ENCODE measurements at regions not wholly inside any gene's neighbourhood (a gene's known extent, or its start where the extent isn't known, plus 50 kb on each side); places are given as distances from the start of the nearest gene placed in this dataset.
"Not testable (repeated sequence)": the region's sequence is repeated elsewhere in the genome, so short reads cannot be mapped to it uniquely, and the experiment has no call there.

DNA sequence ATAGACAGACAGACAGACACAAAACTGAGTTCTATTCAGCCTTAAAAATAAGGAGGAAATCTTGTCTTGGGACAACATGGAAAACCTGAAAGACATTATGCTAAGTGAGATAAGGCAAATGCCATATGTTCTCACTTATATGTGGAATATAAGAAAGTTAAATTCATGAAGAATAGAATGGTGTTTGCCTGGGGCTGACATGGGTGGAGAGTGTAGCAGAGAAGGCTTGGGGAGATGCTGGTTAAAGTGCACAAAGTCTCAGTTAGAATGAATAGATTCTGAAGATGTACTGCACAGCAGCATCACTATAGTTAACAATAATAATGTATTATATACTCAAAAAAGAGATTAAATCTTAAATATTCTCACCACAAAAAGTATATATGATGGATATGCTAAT lies 355.5 kb downstream of the LRRIQ3 start:
- no peak for DNase-seq

DNA sequence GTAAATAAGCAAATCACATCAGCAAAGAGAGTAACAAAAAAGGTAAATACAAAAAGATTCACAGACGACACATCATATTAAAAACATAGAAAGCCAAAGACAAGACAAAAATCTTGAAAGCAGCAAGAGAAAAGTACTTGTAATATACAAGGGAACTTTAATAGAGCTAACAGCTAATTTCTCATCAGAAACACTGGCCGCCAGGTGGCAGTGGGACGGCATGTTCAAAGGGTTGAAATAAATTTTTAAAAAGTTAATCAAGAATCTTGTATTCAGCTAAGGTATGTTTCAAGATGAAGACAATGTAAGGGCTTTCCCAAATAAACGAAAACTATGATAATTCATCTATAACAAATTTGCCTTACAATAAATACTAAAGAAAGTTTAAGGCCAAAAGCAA lies 358.1 kb downstream of the LRRIQ3 start:
- DNase-seq = no peak

DNA sequence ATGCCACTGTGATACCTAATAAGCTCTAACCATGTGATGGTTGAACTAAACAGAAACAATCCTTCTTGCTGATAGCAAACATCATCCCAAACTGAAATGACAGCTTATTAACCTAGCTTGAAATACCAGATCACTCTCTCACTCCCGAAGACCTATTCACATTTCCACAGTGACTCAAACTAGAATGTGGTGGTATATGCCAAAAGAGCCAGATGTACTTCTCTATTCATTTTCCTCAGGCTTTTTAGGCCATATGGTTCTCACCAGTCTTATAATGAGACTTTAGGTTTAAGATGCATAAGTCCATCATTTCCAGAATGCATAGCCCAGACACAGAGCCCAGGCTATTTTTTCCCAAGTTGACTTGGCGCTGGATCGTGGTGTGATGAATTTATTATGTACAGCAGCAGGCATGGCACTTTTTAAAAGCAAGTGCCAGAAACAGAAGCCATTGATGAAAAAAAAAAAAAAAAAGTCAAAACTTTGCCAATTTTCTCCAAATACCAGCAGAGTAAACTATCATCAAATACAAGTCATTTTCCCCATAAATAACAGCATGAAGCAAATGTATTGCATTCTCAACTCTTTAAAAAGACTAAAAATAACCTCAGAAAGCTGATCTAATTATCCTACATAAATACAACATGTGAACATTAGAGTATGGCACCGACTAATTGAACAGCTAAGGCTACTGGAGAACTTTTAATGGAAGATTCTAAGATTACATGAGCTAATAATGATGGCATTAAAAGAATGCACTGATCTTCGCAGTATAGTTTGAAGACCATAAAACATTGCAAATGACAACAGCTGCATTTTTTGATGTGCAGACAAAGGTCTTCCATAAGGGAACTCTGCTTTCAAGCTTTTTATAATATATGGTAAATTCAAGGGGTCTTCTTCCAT lies 365.4 kb downstream of the LRRIQ3 start:
- no peak for DNase-seq

DNA sequence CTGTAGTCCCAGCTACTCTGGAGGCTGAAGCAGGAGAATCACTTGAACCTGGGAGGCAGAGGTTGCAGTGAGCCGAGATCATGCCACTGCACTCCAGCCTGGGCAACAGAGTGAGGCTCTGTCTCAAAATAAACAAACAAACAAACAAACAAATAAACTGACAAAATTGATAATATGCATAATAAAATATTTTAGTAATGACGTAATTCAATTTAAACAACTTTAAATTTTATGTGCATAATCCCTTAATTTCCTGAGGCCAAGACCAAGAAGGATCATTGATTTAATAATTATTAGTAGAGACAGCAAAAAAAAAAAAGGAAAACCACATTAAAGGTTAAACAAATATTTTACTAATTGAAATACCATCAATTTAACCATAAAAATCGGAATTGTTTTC lies 370.7 kb downstream of the LRRIQ3 start:
- not testable (repeated sequence) for DNase-seq

DNA sequence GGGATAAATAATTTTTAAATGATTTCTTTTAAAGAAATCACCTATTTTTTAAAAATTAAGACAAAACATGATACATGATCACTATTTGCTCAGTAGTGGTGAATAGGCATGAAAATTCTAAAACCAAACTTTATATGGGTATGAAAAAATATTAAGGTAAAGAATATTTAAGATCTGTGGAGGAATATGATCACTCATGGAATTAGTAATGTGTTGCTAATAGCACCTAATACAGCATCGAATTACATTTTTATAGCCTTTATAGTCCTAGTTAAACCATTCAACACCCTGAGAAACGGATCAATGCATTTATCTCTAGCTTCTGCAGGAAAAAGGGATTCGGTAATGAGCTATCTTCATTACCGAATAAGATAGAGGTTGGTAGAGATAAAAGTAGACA lies 373.9 kb downstream of the LRRIQ3 start:
- DNase-seq = no peak

DNA sequence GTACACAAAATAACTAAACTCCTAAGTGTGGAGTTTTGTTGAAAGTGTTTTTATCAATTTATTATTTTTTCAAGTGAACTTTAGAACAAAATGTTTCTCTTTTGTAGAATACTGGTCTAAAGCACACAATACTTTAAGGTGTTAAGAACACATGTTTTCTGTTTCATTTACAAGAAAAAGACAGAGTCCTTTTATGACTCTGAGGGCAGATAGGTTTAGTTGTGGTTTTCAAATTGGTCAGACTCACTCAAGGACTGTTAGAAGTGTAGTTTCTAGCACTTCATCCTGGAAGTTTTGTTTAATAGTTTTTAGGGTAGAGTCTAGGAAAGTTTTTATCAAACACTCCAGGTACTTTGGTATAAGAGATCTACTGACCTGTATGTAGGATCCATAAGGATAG lies 376.5 kb downstream of the LRRIQ3 start:
- no peak for DNase-seq

DNA sequence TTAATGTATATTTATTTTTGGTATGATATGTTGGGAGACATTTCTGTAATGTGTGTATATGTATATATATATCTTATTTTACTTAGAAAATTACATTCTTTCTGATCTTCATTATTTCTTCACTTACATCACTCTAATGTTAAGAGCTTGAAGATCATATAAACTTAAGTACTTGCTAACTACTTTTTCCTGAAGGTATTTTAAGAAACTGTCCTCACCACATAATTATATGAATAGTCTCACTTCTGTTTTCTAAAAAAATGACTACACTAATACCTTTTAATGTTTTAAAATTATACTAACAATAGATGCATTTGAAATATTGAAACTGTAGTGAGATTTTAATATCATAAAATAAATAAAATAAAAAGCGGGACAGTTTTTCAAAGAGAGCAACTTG lies 377.1 kb downstream of the LRRIQ3 start:
- DNase-seq = no peak

DNA sequence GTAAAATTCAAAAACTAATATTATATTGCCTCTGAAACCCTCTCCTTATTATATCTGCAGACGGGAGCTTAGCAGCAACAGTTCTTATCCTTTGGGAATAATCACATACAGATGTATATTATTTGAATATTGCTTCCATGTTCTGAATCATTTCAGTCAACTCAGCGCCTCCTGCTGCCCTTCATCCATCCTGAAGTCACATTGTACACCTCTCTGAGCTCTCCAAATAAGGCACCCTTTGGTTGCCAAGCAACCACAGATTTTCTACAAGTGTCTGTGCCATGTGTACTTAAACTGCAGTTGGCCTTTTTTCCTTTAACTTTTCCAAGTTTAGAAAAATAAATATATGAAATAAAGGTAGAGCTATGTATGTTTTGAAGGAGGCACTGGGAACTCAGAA lies 384.3 kb downstream of the LRRIQ3 start:
- no peak for DNase-seq

DNA sequence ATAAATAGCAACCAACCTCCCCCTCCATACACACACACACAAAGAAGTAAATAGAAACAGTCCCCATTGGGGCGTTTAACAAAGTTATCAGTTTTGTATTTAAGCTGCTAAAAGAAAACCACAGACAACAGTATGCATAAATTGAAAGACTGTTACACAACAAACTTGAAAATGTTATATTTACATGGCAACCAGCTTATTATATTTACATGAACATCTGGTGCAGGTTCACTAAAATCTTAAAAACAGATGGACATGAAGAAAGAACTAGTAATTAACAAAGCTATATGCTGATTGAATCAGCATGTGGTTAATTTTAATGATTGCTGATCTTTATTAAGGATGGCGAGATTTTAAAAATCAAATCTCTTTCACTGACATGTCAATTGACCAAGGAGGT lies 384.7 kb downstream of the LRRIQ3 start:
- DNase-seq = no peak

DNA sequence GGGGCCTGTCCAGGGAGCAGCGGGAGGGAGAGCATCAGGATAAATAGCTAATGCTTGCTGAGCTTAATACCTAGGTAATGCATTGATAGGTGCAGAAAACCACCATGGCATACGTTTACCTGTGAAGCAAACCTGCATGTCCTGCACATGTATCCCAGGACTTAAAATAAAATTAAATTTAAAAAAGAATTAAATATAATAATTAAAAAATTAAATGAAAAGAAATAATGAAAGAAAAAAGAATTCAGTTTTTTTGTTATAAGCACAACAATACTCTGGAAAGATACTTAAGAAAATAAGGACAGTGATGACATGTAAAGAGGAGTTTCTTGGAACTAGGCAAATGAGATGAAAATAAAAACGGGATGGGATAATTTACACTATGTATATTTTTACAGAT lies 386.2 kb downstream of the LRRIQ3 start:
- no peak for DNase-seq

DNA sequence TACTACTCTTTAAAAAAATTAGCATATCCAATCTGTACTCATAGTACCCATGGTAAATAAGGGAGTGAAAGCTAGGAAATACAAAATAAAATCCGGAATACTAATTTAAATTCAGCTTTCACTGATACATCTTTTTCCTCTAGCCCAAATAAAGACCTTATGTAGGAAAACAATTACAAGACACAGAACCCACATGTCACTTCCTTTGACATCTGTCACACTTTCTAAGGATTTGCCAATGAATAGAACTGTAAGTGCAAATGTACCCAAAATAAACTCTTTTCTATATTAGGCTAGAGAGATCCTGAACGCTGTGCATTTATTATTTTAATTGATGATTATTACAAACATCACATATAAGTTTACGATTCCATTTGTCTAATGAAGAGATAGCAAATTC lies 393.0 kb downstream of the LRRIQ3 start:
- no peak for DNase-seq

DNA sequence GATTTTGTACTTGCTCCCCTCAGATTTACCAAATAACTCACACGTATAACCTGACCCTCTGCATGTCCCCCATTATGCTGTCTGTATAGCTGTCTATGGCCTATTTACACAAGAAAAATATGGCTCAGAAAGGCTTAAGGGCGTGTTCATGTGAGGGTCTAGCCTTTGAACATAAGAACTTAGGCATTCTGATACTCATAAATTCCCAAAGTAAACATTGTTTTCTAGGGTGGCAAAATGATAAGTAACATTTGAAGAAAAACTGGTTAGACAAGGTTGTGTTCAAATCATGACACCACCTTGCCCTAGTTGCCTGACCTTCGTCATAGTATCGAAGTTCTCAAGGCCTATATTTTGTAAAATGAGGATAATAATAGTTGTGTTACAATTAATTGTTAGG lies 394.6 kb downstream of the LRRIQ3 start:
- DNase-seq = no peak

DNA sequence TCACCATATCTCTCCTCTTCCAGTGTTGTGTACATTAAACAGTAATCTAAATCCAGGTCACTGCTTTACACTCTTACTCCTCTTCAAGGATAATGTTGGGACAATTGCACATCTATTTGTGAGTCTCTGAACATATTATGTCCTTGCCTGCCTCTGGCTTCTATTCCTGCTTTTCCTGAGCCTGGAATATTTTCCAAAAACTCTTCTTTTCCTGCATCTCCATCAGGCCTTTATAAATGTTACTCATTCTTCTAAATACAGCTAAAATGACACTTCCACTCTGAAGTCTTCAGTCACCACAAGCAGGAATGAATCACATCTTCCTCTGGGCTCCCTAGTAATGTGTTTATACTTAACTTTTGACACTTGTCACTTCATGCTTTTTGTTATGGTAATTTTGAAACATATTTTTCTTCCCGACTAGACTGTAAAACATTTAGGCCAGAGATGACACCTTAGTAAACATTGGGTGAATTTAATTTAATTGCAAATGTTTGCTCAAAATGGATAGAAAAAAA lies 396.0 kb downstream of the LRRIQ3 start:
- no peak for DNase-seq

DNA sequence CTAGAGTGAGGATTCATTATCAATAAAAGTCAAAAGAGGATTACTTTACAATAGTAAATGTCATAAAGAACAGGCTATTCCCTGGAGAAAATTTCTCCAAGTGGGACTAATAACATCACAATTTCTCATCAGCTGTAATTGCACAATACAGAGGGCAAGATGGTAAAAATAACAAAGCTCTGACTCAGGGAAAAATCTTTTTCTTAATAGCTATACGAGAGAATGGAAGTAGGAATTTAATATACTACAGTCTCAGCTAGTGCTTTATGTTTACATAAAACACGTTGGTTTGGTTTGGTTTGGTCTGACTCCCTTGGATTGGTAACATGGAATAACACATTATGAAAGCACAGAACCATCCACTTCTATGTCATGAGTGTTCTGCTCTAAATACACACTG lies 397.6 kb downstream of the LRRIQ3 start:
- DNase-seq = no peak

DNA sequence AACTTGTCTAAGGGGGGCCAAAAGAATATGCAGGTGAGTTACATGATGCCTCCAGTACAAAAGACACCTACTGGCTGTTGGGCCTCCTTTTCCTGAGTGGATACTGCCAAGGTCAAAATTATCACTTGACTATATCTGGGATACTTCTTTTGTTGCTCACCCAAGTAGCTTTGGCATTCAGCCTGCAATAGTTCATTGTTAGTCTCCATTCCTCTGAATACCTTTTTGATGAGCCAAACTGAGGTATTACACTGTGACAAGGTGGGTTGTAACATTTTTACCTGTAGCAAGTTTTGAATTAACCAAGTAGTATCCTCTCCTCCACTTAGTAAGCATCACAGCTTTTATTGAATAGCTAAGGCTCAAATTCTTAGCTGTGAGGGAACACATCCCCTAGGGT lies 408.0 kb downstream of the LRRIQ3 start:
- DNase-seq = no peak

DNA sequence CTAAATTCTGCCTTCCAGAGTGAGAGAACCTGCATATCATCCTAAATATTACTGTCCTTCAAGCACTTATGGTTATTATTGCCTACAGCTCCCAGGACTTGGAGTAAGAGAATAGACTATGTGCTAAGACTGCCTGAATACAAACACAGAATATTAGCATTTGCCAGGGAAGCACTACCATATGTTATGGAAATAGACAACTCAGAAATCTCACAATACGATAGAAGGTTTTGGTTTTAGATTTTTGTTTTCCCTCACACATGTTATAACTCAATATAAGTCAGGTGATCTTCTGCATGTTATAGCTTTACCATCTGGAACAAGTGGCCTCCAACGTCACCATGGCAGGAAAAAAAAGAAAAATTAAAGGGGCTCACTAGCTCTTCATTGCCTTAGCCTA lies 413.9 kb downstream of the LRRIQ3 start:
- no peak for DNase-seq

DNA sequence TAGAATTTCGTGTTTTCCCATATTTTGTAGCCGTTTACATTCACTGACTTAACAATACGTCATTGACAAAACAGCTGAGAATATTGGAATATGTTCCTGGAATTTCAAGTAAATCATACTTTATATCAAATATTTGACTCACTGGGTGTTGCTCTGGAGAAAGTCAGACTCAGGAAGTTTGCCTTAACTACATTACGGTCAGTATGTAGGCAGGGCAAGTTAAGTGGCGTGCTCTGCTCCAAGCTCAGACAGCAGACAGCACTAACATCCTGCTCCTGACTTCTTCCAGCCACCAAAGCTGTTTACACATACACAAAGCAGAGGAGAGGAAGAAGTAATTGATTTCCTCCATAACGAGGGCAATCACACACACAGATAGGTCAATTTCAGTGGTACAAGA lies 414.6 kb downstream of the LRRIQ3 start:
- DNase-seq = no peak

DNA sequence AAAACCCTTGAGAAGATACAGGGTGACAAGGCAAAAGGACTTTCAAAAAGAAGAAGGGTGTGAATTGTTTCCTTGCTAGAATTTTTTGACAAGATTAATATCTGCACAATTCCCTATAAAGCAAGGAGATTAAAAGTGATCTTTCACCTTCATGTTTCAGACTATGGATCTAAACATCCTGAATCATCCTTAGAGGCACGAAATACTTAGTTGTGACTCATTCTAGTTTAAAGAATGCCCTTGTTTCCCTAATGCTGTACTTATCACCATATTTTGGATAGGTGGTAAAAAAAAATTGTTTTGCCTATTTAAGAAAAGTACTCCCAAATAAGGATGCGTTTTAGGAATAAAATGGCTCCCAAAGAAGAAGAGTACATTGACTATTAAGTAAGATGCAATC lies 415.1 kb downstream of the LRRIQ3 start:
- DNase-seq = no peak

DNA sequence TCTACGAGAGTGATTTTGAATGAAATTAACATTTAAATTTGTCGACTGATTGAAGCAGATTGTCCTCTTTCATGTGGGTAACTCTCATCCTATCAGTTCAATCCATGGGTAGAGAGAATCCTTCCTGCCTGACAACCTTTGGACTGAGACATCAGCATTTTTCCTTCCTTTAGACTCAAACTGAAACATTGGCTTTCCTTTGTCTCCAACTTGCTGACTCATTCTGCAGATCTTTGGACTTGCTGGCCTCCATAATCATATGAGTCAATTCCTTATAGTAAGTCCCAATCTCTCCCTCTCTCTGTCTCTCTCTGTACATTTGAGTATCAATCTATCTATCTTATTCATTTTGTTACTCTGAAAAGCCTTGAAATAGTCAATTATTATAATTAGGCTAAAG lies 416.7 kb downstream of the LRRIQ3 start:
- no peak for DNase-seq

DNA sequence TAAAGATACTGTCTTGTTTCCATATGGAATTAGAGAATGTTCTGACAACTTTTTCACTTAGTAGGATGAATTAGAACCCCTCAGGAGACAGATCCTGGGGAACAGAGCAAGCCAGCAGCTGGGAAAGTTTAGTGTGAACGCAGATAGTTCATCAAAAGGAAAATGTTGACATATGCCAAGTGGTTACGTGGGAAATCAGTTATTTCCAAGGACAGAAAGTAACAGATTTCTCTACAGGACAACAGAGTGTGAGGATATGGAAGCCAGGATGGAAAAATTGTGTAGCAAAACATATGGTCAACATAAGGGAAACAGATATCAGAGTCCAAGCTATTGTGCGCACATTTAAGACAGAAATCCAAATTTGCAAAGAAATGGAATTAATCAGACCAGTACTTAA lies 419.5 kb downstream of the LRRIQ3 start:
- DNase-seq = no peak

DNA sequence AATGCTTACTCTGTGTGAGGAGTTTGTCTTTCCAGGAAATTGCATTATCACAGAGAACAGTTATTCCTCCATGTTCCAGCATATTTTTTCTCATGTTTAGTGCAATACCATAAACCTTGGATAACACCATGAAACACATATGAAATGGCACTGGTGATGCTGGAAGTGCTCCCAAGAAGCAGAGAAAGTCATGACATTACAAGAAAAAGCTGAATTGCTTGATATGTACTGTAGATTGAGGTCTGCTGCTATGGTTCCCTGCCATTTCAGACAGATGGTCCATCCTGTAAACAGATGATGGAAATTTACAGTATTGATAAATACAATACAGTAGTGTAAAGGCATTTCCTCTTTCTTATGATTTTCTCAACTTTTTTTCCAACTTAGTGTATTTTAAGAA lies 422.1 kb downstream of the LRRIQ3 start:
- no peak for DNase-seq

DNA sequence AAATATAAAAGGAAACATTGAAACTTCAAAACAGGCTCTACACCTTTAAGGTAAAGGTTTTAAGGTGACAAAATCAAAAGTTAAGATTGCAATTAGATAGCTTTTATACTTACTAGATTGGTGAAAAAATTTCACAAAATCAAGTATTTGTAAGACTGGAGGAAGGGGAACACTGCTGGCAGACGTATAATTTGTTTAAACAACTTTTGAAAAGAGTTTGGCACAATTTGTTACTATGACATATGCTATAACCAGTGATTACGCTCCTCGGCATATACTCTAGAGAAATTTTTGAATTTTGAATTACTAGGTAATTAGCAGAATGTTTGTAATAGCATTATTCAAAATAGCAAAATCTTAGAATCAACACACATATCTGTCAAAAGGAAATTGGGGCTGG lies 425.0 kb downstream of the LRRIQ3 start:
- DNase-seq = no peak

DNA sequence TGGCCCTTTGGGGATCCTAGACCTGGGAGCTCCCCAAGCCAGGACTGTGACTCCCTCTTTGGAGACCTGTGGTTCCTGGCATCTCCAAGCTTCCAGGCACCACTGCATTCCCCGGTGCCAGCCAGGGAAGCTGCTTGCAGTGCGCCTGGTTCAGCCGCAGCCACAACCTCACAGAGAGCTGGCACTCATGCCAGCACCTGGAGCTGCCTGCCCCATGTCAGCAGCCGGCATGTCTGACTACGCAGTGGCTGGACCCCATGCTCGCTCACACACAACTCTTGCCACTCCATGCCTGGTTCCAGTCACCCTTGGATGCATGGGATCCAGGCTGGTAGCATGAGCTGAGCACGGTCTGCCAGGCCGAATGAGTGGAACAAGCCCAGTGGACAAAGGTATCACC lies 426.6 kb downstream of the LRRIQ3 start:
- DNase-seq = no peak

DNA sequence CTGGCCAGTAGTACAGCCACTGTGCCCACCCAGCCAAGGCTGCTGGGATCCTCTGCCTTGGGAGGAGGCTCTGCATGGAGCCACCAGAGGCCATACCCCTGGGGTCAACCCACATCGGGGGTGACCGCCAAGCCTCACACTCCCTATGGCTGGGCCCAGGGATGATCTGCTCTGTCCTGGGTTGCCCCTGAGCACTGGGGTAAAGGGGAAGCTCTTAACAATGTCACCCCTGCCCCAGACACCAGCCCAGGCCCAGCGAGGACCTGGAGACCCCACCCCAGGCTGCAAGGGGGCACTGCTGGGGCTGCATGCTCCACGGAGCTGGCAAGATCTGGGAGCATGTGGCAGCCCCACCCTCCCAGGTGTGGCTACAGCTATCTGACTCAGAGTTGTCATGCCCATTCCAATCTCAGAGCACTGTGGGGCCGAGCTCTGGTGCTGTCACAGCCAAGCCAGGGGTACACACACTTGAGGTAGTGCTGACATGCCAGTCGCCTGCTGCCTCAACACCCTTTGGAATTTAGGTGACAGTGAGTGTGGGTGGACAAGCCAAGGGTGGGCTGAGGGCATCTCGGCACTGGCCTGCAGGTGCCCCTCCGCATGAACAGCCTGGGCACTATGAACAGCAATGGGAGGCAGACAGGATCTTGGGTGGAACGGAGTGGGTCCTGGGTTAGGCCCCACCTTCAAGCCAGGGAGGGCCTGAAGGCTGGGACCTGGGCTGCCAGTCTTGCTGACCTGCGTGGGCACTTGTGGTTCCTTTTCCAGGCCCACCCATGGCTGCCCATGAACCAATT lies 427.7 kb downstream of the LRRIQ3 start:
- no peak for DNase-seq
